ENCODE measurements at regions not wholly inside any gene's neighbourhood (a gene's known extent, or its start where the extent isn't known, plus 50 kb on each side); places are given as distances from the start of the nearest gene placed in this dataset.

DNA sequence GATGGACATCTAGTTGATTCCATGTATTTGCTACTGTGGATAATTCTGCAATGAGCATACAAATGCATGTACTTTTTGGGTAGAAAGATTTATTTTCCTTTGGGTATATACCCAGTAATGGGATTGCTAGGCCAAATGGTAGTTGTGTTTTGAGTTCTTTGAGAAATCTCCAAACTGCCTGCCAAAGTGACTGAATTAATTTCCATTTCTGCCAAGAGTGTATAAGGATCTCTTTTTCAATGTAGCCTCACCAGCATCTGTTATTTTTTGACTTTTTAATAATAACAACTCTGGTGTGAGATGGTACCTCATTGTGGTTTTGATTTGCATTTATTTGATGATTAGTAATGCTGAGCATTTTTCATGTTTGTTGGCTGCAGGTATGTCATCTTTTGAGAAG, 435.0 kb upstream of the CBLB start:
- H3K27me3 ChIP-seq (ENCODE audit: insufficient read depth, low read length), result no peaks in the 10 kb centered on the region
- TF ChIP-seq EZH2 (IDR thresholded peaks at IDR 0.05; ENCODE audit: borderline replicate concordance, low read length), result no peak
- no peak for TF ChIP-seq CTCF (IDR thresholded peaks at IDR 0.05; ENCODE audit: low read length)
- no peaks in the 10 kb centered on the region for H3K9me3 ChIP-seq (ENCODE audit: low read length)
- peaks cover 25% of the 10 kb centered on the region for H3K4me1 ChIP-seq (ENCODE audit: insufficient read depth, low read length, severe bottlenecking)
- H3K9ac ChIP-seq (ENCODE audit: low read length), result no peak overlapping the region
- no peak overlapping the region for H3K4me2 ChIP-seq (ENCODE audit: low read length)
- H3K4me3 ChIP-seq (ENCODE audit: low read depth, low read length, poor library complexity, severe bottlenecking), result no peak overlapping the region
- no peaks in the 10 kb centered on the region for H3K9me2 ChIP-seq (ENCODE audit: low read depth, low read length)
- no peaks in the 10 kb centered on the region for H3K36me3 ChIP-seq (ENCODE audit: insufficient read depth, low read length)
- H3K79me2 ChIP-seq (ENCODE audit: insufficient read depth, low read length), result no peaks in the 10 kb centered on the region
- no peak overlapping the region for H3K27ac ChIP-seq (ENCODE audit: low read depth, low read length, poor library complexity, severe bottlenecking)
- no peaks in the 10 kb centered on the region for H3F3A ChIP-seq (ENCODE audit: insufficient read depth, low read length)
- no peak overlapping the region for H2AFZ ChIP-seq (ENCODE audit: low read length)
- no peaks in the 10 kb centered on the region for H4K20me1 ChIP-seq (ENCODE audit: insufficient read depth, low read length)

GRCh38 chr3:106305127-106305526, 436.3 kb upstream of the CBLB start:
- no peak overlapping the region for H3K4me2 ChIP-seq (ENCODE audit: low read length)
- TF ChIP-seq EZH2 (IDR thresholded peaks at IDR 0.05; ENCODE audit: borderline replicate concordance, low read length) (no peak), CTCF (IDR thresholded peaks at IDR 0.05; ENCODE audit: low read length) (no peak)

GRCh38 chr3:106305882-106306435, 437.1 kb upstream of the CBLB start:
- Histone ChIP-seq H3K27ac (ENCODE audit: low read depth, low read length, poor library complexity, severe bottlenecking) (no peak overlapping the region), H4K20me1 (ENCODE audit: insufficient read depth, low read length) (no peaks in the 10 kb centered on the region), H3K79me2 (ENCODE audit: insufficient read depth, low read length) (no peaks in the 10 kb centered on the region), H3K36me3 (ENCODE audit: insufficient read depth, low read length) (no peaks in the 10 kb centered on the region), H3K4me1 (ENCODE audit: insufficient read depth, low read length, severe bottlenecking) (peaks cover 25% of the 10 kb centered on the region), H3K4me2 (ENCODE audit: low read length) (no peak overlapping the region), H3K9me2 (ENCODE audit: low read depth, low read length) (no peaks in the 10 kb centered on the region), H3K9ac (ENCODE audit: low read length) (no peak overlapping the region), H3K4me3 (ENCODE audit: low read depth, low read length, poor library complexity, severe bottlenecking) (no peak overlapping the region), H3K9me3 (ENCODE audit: low read length) (no peaks in the 10 kb centered on the region), H3K27me3 (ENCODE audit: insufficient read depth, low read length) (no peaks in the 10 kb centered on the region), H3F3A (ENCODE audit: insufficient read depth, low read length) (no peaks in the 10 kb centered on the region), H2AFZ (ENCODE audit: low read length) (no peak overlapping the region)
- TF ChIP-seq CTCF (IDR thresholded peaks at IDR 0.05; ENCODE audit: low read length) (no peak), EZH2 (IDR thresholded peaks at IDR 0.05; ENCODE audit: borderline replicate concordance, low read length) (no peak)

More at GRCh38 chr3:106305127-106305526, 436.3 kb upstream of the CBLB start:
- Histone ChIP-seq H2AFZ (ENCODE audit: low read length) (no peak overlapping the region), H3K79me2 (ENCODE audit: insufficient read depth, low read length) (no peaks in the 10 kb centered on the region), H3K4me1 (ENCODE audit: insufficient read depth, low read length, severe bottlenecking) (peaks cover 25% of the 10 kb centered on the region), H3K4me3 (ENCODE audit: low read depth, low read length, poor library complexity, severe bottlenecking) (no peak overlapping the region), H3K9me2 (ENCODE audit: low read depth, low read length) (no peaks in the 10 kb centered on the region), H3K27me3 (ENCODE audit: insufficient read depth, low read length) (no peaks in the 10 kb centered on the region), H3F3A (ENCODE audit: insufficient read depth, low read length) (no peaks in the 10 kb centered on the region), H3K9ac (ENCODE audit: low read length) (no peak overlapping the region), H4K20me1 (ENCODE audit: insufficient read depth, low read length) (no peaks in the 10 kb centered on the region), H3K36me3 (ENCODE audit: insufficient read depth, low read length) (no peaks in the 10 kb centered on the region), H3K9me3 (ENCODE audit: low read length) (no peaks in the 10 kb centered on the region), H3K27ac (ENCODE audit: low read depth, low read length, poor library complexity, severe bottlenecking) (no peak overlapping the region)

Data from OCI-LY1 (cell line).